GM18868 (cell line): ENCODE measurements at regions not wholly inside any gene's neighbourhood (a gene's known extent, or its start where the extent isn't known, plus 50 kb on each side); places are given as distances from the start of the nearest gene placed in this dataset.
"Not testable (repeated sequence)": the region's sequence is repeated elsewhere in the genome, so short reads cannot be mapped to it uniquely, and the experiment has no call there.

Source experiments
- ATAC-seq: cut with Tn5 transposase; IDR thresholded peaks from one replicate; pipeline ENCODE4 v1.9.1; 2021; ENCODE audit warnings: mild to moderate bottlenecking, moderate library complexity; ENCODE audit not compliant: unreplicated experiment

DNA sequence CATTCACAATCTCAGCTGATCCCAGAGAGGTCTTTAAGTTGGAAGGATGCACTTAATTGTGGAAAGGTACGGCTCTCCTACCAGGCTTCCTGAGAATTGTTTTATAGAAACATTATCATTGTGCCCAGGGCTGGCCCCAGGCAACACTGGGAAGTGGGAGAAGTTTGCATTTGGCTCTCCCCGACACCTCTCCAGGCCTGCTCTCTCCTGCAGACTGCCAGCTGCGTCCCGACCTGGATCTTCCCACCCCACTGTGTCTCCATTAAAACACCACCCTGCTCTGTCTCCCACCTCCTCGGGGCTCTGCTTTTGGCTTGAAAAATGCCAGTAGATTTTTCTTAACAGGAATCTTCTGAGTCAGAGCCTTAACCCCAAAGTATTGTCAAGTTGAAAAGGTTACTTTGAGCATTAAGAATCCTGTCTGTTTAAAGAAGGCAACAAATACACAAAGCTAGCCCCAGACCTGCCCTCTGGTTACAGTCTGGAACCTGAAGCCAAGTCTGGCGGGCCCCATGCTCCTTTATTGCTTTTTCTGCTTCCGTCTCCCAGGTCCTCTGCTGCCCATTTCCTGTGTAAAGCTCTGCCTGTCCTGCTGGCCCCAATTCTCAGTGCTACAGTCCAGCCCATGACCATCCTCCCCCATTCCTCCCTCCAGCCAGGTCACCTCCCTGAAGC lies 530.2 kb downstream of the SOX6 start:
- no peak for ATAC-seq

DNA sequence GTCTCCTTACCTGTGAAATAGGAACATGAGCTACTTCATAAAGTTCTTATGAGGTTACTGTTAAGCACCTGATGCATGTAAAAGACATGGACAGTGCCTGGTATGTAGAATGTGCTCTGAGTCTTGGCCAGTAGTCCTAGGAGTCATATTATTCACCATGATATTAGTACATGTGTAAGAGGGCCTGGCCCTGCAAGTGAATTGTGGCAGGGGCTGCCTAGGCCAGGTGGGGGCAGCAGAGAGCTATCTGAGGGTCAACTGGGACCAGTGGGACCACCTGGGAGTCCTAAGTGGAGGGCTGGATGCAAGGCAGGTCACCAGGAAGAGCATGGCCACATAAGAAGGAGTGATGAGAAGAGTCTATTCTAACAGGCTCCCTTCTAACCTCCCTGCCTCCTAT lies 529.5 kb downstream of the SOX6 start:
- peak; percentile 80 for ATAC-seq

DNA sequence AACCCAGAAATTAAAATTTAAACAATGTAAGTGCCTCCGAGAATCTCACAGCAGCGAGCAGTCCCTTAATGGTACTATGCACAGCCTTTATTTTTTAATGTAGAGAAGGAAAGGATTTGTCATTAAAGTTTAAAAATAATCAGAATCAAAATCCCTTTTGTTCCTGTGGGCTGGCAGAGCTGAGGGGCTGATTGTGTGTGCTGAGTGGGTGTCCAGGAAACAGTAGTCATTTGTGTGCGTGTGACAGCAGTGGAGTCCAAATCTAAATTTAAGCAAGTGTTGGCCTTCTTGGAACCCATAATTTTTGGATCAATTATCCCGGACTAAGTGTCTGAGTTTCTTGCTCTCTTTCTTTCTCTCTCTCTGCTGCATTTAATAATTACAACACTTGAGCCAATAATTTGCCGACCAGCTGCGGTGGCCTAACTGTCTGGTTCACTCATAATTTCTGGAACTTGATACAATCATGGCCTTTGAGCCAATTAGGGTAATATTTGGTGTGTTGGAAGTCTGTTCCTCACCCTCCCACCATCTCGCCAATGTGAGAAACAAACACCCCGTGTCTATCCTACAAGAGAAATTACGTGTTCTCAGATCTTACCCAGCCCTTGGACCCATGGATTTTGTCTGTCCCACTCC lies 528.0 kb downstream of the SOX6 start:
- ATAC-seq = no peak

DNA sequence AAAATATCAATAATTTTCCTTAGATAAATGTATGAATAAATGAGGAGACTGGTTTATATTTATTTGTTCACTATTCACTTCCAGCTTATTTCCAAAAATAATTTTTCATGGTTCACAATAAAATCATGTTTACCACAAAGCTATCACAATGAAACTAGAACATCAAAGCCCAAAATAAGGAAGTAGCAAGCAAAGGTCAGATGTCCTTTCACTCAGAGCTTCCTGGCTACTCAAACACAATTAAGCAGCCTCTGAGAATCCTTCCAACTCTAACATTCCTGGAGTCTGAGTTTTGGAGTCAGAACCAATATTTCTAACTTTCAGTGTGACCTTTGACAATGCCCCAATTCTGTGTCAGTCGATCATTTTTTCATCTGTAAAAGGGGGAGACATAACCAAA lies 527.0 kb downstream of the SOX6 start:
- ATAC-seq = no peak

DNA sequence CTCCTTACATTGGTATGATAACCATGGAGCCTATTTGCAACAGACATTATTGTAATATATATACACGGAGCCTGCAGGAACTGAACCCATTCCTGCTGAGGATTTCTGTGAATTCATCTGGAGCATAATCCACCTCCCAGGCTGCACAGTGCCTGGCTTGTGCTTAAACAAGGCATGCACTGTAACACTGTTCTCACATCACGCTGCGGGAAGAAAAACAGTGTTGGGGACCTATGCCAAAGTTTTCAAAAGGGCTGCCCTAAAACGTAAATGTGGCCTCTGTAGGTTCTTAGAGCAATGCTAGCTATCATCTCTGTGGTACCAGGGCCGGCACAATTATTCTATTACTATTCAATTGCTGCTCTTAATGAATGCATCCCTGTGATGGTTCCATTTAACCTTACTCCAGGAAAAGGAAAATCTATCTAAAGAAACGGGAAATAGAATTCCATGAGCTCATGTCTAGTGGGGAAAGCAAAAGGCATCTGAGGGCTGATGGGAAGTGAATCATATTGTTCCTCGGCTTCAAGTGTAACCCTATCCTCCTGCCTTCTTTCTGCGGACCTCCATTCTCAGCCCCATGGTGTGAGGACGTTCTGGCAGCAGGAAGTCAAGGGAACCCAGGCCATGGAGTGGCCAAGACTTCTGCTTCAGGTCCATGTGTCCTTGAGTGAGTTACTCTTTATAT lies 525.5 kb downstream of the SOX6 start:
- ATAC-seq = no peak

DNA sequence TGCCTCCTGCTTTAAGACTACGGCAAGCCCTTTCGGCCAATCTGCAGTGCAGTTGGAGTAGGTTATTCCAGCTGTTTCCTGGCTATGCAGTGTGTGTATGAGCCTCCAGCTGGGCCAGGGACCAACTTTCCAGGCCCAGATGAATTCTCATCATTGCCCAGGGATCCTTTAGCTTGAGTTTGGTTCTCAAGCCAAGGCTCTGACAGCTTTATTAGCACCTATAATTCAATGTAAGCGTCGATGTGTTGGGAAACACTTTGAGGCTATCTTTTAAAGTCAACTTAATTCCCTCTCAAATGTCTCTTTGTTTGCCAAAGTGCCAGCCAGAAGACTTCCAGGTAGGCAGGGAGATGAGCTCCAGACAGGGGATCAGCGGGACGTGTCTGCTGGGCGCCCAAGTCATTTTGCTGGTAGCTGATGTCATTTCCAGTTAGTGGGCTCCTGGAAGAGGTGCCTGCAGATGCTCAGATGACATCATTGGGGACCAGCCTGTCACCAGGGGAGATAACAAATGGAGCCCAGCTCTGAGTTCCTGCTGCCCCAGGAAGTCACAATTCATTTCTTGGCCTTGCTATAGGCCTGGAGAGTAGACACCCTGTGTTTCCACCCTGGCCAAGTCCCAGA lies 520.4 kb downstream of the SOX6 start:
- ATAC-seq = no peak

DNA sequence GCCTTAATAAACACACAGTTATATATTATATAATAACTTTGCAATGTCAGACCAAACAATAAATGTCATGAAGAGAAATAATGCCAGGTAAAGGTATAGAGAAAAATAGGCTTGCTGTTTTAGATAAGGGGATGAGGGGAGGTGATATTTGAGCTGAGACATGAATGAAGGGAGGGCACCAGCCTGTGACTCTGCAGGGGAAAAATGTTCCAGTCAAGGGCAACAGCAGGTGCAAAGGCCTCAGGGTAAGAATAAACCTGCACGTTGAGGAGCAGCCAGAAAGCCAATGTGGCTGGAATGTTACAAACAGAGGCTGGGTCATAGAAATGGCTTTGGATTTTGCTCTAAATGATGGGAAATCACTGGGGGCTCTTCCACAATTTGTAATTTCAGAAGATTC lies 519.6 kb downstream of the SOX6 start:
- no peak for ATAC-seq

DNA sequence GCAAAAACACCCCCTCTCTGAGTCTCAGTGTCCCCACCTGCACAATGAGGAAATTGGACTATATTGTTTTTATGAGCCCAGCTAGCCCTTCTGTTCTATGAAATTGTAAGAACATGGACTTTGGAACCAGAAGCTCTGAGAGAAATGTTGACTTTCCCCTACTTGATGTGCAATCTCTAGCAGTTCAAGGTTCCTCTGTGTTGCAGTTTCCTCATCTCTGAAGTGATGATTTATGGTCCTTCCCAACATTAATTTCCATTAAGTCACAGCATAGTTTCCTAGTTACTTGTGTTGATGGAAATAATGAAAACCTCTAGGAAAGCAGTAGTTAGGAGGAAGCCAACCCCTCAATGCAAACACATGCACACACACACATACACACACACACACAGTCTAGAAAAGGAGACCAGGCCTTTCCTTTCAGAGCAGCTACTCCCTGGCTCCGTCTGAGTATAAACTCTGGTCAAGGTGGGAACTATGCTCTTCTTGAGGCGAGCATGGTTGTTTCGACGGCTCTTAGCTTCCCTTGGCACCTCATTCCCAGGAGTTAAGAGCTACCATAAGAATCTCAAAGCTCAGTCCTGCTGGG lies 518.4 kb downstream of the SOX6 start:
- ATAC-seq = no peak

DNA sequence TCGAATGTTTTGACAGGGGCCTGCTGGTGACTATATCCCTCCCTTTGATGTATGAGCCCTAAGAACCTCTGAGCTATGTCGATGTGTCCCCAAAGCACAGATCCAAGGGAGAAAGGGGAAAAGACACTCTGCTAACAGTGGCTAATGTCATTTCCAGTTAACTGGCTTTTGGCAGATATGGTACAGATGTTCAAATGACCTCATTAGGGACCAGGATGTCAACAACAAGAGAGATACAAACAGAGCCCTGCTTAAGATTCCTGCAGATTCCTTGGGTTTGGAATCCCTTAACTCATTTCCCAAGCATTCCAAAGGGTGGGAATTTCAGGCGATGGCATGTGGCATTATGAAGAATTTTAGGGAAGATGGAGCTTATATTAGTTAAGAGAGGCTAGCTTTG lies 517.3 kb downstream of the SOX6 start:
- ATAC-seq = no peak

DNA sequence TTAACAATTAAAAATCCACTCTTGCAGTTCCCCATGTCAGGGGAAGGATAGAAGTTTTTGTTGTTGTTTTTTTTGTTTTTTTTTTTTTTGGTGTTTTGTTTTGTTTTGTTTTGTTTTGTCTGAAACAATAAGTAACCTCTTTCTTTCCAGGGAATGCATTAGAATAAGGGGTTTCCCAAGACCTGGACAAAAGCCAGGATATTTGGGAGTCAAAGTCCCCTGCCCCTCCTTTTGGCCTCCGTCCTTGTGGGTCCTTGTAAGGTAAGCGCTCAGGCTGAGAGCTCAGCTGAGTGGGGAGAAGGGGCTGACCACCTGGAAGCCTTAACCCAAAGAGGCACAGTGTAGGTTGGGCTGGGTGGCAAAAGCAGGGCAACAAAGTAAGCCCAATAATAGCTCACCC lies 515.4 kb downstream of the SOX6 start:
- ATAC-seq = no peak

DNA sequence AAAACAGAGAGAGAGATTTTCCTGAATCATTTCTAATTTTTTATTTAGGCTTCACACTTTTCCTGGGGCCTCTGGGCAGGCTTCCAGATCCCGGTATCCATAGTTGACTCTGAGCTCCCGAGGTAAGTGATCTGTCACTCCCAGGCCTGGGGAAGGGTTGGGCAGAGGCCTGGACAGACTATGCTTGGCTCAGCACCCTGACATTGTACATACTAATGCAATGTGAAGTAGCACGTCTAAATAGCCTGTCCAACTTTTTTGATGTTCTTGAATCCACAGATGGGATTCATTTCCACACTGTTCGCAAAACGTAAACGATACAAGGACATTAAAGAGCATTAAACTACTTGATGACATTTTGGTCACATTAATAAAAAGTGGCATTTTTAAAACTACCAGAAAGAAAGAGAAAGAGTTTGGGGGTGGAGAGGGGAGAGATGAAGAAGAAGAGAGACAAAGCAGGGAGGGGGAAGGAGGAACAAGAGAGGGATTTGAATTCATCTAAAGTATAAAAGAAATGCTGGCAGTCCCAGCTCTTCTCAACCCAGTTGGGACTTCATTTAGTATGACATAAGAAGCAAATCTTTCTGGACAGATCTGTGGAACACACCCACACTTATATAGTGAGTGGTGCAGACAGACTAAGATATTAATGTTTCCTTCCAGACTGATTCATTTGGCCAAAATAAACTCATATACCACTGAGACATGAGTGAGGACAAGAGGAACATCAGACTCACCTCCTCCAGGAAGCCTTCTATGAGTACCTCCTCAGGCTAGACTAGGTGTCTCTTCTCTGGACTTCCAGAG lies 514.2 kb downstream of the SOX6 start:
- ATAC-seq = no peak

DNA sequence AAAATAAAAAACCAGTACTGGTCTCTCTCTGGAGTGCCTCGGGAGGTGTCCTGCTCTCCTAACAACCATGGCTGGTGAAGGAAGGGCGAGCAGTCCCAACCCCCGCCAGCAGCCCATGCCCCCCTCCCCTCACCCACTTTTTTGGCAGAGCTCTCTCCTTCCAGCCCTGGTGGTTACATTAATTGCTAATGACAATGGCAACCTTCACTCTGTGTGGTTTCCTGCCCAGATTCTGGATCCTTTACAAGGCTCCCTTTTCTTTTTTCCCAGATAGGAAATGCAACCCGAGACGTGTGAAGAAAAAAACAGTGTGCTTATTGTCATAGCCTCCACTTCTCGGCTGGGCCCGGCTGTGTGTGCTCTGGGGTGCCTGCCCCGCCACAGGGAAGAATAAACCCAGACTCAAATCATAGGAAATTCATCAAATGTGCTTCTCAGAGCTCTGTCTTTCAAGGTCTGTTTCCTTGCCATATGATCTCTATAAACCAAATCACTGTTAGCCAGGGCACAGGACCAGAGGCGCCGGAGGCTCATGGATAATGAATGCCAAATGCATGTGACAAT lies 513.0 kb downstream of the SOX6 start:
- ATAC-seq = no peak

DNA sequence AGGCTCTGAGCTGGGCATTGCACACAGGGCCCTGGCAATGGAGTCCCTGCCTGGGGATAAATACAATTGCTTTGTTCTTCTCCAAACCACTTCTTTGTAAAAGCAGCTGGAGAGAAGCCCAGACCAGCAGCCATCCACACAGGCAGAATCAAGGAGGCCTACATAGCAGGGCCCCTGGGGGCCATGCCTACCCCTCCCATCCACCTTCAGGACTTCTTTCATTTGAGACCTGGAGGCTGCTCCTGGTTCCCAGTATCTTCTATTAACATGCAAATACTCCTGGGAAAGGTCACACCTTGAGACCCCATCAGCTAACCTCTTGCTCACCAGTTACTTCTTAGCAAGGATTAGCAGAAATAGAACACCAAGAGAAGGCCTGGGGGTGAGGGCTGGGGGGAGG lies 511.1 kb downstream of the SOX6 start:
- no peak for ATAC-seq

DNA sequence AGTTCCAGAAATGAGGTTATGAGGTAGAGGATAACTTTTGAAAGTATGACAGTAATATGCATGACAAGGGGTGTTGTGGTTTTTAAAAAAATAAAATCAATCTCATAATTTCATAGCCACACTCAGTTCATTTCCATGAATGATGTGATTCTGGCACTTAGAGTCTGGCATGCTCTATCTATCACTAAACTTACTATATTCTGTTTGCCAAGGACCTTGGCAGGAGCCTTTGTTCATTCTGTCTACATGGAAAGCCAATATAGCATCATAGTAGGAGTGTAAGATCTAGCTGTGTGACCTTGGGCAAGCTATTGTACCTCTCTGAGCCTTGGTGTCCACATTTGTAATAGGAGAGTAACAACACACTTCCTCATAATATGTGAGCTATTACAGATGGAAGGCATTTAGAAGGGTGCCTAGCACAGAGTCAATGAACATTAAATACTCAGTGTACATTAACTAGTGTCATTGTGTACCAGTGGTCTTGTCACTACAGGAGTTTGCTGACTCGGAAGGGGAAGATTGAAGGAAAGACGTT lies 507.6 kb downstream of the SOX6 start:
- ATAC-seq = no peak

DNA sequence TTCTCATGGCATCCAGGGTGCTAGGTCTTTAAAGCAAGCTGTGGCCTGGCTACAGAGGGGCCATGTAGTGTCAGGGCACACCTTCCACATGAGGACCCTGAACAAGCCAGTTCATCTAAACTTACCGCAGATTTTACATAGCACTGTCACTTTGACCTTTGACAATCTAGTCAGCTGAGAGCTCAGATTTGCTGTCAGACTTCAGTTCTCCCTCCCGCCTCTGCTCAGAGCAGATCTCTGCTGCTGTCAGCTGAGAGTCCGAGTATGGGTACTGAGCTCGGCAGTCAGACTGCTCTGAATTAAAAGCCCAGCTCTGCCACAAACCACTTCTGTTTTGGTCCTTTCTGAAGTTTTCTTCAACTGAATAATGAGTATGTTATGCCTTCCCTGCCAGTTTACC lies 507.1 kb downstream of the SOX6 start:
- ATAC-seq = no peak

DNA sequence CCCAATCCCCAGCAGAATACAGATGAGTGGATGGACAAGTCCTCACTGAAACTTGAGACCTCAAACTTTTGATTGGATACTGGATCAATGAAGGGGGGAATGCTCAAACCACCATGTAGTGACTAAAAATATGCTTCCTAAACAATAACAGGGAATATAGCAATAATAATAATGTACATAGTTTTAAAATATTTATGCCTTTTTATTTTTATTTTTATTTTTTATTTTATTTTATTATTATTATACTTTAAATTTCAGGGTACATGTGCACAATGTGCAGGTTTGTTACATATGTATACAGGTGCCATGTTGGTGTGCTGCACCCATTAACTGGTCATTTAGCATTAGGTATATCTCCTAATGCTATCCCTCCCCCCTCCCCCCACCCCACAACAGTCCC lies 506.0 kb downstream of the SOX6 start:
- not testable (repeated sequence) for ATAC-seq

DNA sequence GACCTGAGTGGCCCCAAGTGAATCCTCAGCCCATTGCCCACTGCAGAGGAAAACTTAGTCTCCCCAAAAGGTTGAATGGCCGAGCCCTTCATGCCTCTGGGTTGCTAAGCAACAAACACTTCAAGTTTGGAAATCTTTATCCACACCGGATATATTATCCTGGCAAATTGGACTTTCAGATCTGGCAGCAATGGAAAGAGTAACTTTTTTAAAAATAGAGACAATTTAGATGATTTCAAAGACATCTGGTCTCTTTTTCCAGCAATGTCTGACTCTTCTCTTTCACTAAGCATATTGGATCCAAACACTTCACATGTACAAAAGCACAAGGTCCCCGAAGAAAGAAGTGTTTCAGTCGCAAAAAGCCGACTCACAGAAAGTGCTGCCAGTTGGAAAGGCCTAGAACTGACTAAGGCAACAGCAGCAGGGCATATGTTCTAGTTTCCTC lies 505.3 kb downstream of the SOX6 start:
- ATAC-seq = no peak

DNA sequence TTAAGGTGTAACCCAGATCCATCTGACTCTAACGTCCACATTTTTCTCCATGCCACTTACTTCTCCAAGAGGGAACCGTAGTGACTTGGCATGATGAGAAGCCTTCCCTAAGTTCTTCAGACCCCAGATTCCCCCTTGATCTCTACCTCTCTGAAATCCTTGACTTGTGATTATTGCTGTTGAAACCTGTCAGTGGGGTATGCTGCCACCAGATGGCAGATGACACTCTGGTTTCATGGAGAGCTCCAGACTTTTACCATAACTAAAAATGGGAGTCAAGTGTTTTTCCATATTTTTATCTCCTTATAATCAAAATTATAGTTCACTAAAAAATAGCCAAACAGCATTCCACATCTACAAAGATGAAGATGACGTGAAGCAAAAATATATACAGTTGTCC lies 504.2 kb downstream of the SOX6 start:
- no peak for ATAC-seq

DNA sequence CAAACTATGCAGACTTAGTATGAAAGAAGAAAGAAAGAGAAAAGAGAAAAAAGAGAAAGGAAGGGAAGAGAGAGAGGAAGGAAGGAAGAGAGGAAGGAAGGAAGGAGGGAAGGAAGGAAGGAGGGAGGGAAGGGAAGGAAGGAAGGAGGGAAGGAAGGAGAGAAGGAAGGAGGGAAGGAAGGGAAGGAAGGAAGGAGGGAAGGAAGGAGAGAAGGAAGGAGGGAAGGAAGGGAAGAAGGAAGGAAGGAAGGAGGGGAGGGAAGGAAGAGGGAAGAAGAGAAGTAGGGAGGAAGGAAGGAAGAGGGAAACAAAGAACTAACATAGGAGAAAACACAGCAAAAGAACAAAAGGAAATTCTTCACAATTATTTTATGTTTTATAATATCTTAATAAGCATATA lies 502.1 kb downstream of the SOX6 start:
- ATAC-seq = no peak

DNA sequence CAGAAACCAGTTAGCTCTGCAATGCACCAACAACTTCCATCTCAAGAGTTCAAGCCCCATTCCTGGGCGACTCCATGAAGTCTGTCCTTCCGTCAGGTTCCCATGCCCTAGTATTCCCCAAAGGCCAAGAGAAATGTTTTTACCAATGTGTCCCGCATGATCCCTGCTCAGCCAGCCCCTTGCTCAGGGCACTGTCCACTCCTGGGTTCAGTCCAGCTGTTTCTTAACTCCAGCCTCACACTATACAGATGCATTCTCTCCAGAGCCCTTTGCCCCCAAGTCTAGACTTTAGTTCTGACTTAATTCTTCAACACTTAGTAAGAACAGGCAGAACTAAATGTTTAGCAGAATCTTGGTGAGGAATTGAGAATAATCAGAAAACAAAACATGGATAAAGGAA lies 497.5 kb downstream of the SOX6 start:
- no peak for ATAC-seq
